ENCODE measurements at regions not wholly inside any gene's neighbourhood (a gene's known extent, or its start where the extent isn't known, plus 50 kb on each side); places are given as distances from the start of the nearest gene placed in this dataset.
A peak's percentile ranks its signal among the peaks of the same experiment; 100 is the strongest.

GRCh38 chr11:109547356-109548027 is 125.5 kb downstream of the C11orf87 start:
- Histone ChIP-seq H3K4me3 (no peak overlapping the region), H3K4me1 (replicated peaks; ENCODE audit: insufficient read depth) (peaks cover 18% of the 10 kb centered on the region; the same call in 1 of the 2 replicates), H3K36me3 (ENCODE audit: low read depth) (no peaks in the 10 kb centered on the region), H3K4me2 (peak overlapping the region; percentile 26), H4K20me1 (ENCODE audit: insufficient read depth) (no peaks in the 10 kb centered on the region), H3K27ac (peak overlapping the region; percentile 13; the same call in 1 of the 2 replicates), H3K9me3 (ENCODE audit: insufficient read depth, low read depth) (no peaks in the 10 kb centered on the region; the same call in 1 of the 2 replicates), H3K9me2 (ENCODE audit: insufficient read depth) (no peaks in the 10 kb centered on the region), H3F3A (ENCODE audit: insufficient read depth, low read depth) (peaks cover 12% of the 10 kb centered on the region; the same call in 1 of the 2 replicates), H2AFZ (0 out of 2 replicates have a peak overlapping the region, but pooled peaks have one; percentile 14), H3K27me3 (ENCODE audit: insufficient read depth, low read depth) (no peaks in the 10 kb centered on the region), H3K79me2 (ENCODE audit: low read depth) (no peaks in the 10 kb centered on the region)
- ChIA-PET CTCF (interaction anchor here (0.6 kb wide), 2 partner anchors 367 to 624 kb away, joined by 3 to 6 read pairs; no protein-coding TSS in a partner anchor), POLR2A (ENCODE audit: unreplicated experiment) (interaction anchor here (0.7 kb wide), 1 partner anchor 1576 kb away, joined by 3 read pairs; no protein-coding TSS in a partner anchor)
- no TSS peak for BruUV-seq (replicated peaks)
- intact Hi-C loops (cut with micrococcal nuclease; ENCODE audit: unreplicated experiment), result no loop called here
- DNase-seq, result peak; percentile 8 to 68
- TF ChIP-seq CTCF (conservative IDR thresholded peaks at IDR 0.05) (no peak), EZH2 (IDR thresholded peaks at IDR 0.05; ENCODE audit: low read depth) (no peak)

- peak overlapping the region; percentile 38 for H3K4me2 ChIP-seq
- no peak overlapping the region for H2AFZ ChIP-seq
- H3K36me3 ChIP-seq (ENCODE audit: low read depth), result no peaks in the 10 kb centered on the region
- DNase-seq, result no peak
- H3K4me1 ChIP-seq (replicated peaks; ENCODE audit: insufficient read depth), result peaks cover 10% of the 10 kb centered on the region; the same call in 1 of the 2 replicates
- intact Hi-C loops (cut with micrococcal nuclease; ENCODE audit: unreplicated experiment), result no loop called here
- ChIA-PET POLR2A (ENCODE audit: unreplicated experiment) (no interaction called here), CTCF (no interaction called here)
- no peak overlapping the region for H3K27ac ChIP-seq
- peaks cover 9% of the 10 kb centered on the region; the same call in 1 of the 2 replicates for H3F3A ChIP-seq (ENCODE audit: insufficient read depth, low read depth)
- H3K9me2 ChIP-seq (ENCODE audit: insufficient read depth), result 0 out of 2 replicates have a peak, but pooled peaks cover 5% of the 10 kb centered on the region
- no peaks in the 10 kb centered on the region for H4K20me1 ChIP-seq (ENCODE audit: insufficient read depth)
- H3K4me3 ChIP-seq, result no peak overlapping the region; the same call in 1 of the 2 replicates
- H3K27me3 ChIP-seq (ENCODE audit: insufficient read depth, low read depth), result no peaks in the 10 kb centered on the region
- no TSS peak for BruUV-seq (replicated peaks)
- peaks cover under 1% of the 10 kb centered on the region; the same call in 1 of the 2 replicates for H3K9me3 ChIP-seq (ENCODE audit: insufficient read depth, low read depth)
- no peaks in the 10 kb centered on the region for H3K79me2 ChIP-seq (ENCODE audit: low read depth)
- TF ChIP-seq EZH2 (IDR thresholded peaks at IDR 0.05; ENCODE audit: low read depth), result no peak
- no peak for TF ChIP-seq CTCF (conservative IDR thresholded peaks at IDR 0.05)
Measured at GRCh38 chr11:109552376-109552775, 130.4 kb downstream of the C11orf87 start.

- no peaks in the 10 kb centered on the region for H3K36me3 ChIP-seq (ENCODE audit: low read depth)
- H3K9me2 ChIP-seq (ENCODE audit: insufficient read depth), result 0 out of 2 replicates have a peak, but pooled peaks cover 5% of the 10 kb centered on the region
- H3K4me2 ChIP-seq, result no peak overlapping the region
- ChIA-PET POLR2A (ENCODE audit: unreplicated experiment) (no interaction called here), CTCF (no interaction called here)
- H3K27ac ChIP-seq, result no peak overlapping the region
- peaks cover under 1% of the 10 kb centered on the region; the same call in 1 of the 2 replicates for H3K4me1 ChIP-seq (replicated peaks; ENCODE audit: insufficient read depth)
- H3K4me3 ChIP-seq, result no peak overlapping the region
- peaks cover 4% of the 10 kb centered on the region; the same call in 1 of the 2 replicates for H3K9me3 ChIP-seq (ENCODE audit: insufficient read depth, low read depth)
- H3K79me2 ChIP-seq (ENCODE audit: low read depth), result no peaks in the 10 kb centered on the region
- no TSS peak for BruUV-seq (replicated peaks)
- intact Hi-C loops (cut with micrococcal nuclease; ENCODE audit: unreplicated experiment), result no loop called here
- H2AFZ ChIP-seq, result no peak overlapping the region
- no peaks in the 10 kb centered on the region for H4K20me1 ChIP-seq (ENCODE audit: insufficient read depth)
- H3F3A ChIP-seq (ENCODE audit: insufficient read depth, low read depth), result peaks cover under 1% of the 10 kb centered on the region; the same call in 1 of the 2 replicates
- no peak for DNase-seq
- TF ChIP-seq CTCF (conservative IDR thresholded peaks at IDR 0.05) (no peak), EZH2 (IDR thresholded peaks at IDR 0.05; ENCODE audit: low read depth) (no peak)
- H3K27me3 ChIP-seq (ENCODE audit: insufficient read depth, low read depth), result no peaks in the 10 kb centered on the region
Measured at GRCh38 chr11:109553284-109553683, 131.3 kb downstream of the C11orf87 start.

Measured in PC-9 (cell line).